ENCODE measurements at regions not wholly inside any gene's neighbourhood (a gene's known extent, or its start where the extent isn't known, plus 50 kb on each side); places are given as distances from the start of the nearest gene placed in this dataset.

DNA sequence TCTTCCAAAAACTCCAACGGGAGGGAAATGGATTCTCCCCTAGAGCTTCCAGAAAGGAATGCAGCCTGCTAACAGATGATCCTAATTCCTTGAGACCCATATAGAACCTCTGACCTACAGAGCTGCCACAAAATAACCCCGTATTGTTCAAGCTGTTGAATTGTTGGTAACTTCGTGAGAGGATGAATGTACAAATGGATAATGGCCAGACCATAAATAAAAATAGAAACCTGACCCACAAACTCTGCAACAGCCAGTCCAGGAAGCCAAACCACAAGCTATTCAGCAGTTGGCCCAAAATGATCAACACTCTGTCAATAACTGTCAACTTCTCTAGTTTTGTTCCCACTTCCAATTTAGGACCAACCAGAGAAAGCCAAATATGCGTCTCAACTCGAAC is 414.0 kb upstream of the ZNF717 start:
- no peak for DNase-seq
- TF ChIP-seq POLR2AphosphoS5 (IDR thresholded peaks at IDR 0.05) (no peak), POLR2A (IDR thresholded peaks at IDR 0.05) (no peak), EP300 (IDR thresholded peaks at IDR 0.05) (no peak)
- TF ChIP-seq, protein P1, sequence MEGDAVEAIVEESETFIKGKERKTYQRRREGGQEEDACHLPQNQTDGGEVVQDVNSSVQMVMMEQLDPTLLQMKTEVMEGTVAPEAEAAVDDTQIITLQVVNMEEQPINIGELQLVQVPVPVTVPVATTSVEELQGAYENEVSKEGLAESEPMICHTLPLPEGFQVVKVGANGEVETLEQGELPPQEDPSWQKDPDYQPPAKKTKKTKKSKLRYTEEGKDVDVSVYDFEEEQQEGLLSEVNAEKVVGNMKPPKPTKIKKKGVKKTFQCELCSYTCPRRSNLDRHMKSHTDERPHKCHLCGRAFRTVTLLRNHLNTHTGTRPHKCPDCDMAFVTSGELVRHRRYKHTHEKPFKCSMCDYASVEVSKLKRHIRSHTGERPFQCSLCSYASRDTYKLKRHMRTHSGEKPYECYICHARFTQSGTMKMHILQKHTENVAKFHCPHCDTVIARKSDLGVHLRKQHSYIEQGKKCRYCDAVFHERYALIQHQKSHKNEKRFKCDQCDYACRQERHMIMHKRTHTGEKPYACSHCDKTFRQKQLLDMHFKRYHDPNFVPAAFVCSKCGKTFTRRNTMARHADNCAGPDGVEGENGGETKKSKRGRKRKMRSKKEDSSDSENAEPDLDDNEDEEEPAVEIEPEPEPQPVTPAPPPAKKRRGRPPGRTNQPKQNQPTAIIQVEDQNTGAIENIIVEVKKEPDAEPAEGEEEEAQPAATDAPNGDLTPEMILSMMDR (IDR thresholded peaks at IDR 0.05) = no peak
- H3K36me3 ChIP-seq = no peaks in the 10 kb centered on the region
- no peaks in the 10 kb centered on the region for H3K27me3 ChIP-seq
- no peaks in the 10 kb centered on the region for H3K4me1 ChIP-seq
- H3K4me3 ChIP-seq = no peak overlapping the region
- 64 to 77% (median 74%) methylated on average over 5 of the region's 5 CpGs for WGBS, 5 donors
- H3K9me3 ChIP-seq = no peaks in the 10 kb centered on the region
- no peak overlapping the region for H3K27ac ChIP-seq
- intact Hi-C loops (cut with DNase I; ENCODE audit: low total_unique reads) = no loop called here

DNA sequence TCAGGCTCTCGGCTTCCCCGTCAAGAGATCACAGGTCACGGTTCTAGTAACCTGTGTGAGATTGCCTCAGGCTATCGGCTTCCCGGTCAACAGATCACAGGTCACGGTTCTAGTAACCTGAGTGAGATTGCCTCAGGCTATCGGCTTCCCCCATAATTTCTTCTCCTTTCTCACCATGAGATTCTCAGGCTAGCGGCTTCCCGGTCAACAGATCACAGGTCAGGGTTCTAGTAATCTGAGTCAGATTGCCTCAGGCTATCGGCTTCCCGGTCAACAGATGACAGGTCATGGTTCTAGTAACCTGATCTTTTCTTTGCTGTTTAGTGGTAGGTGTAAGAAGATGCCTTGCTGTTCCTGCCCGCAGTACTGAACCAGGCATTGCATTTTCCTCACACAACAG is 418.2 kb upstream of the ZNF717 start:
- no peaks in the 10 kb centered on the region for H3K36me3 ChIP-seq
- DNase-seq = no peak
- no peak overlapping the region for H3K4me3 ChIP-seq
- no peaks in the 10 kb centered on the region for H3K27me3 ChIP-seq
- 63 to 83% (median 75%) methylated on average over 12 of the region's 12 CpGs for WGBS, 5 donors
- intact Hi-C loops (cut with DNase I; ENCODE audit: low total_unique reads) = no loop called here
- no peaks in the 10 kb centered on the region for H3K9me3 ChIP-seq
- H3K4me1 ChIP-seq = no peaks in the 10 kb centered on the region
- TF ChIP-seq POLR2AphosphoS5 (IDR thresholded peaks at IDR 0.05) = no peak
- TF ChIP-seq EP300 (IDR thresholded peaks at IDR 0.05) = no peak
- TF ChIP-seq POLR2A (IDR thresholded peaks at IDR 0.05) = no peak
- TF ChIP-seq, protein P1 (IDR thresholded peaks at IDR 0.05) = no peak
- no peak overlapping the region for H3K27ac ChIP-seq

DNA sequence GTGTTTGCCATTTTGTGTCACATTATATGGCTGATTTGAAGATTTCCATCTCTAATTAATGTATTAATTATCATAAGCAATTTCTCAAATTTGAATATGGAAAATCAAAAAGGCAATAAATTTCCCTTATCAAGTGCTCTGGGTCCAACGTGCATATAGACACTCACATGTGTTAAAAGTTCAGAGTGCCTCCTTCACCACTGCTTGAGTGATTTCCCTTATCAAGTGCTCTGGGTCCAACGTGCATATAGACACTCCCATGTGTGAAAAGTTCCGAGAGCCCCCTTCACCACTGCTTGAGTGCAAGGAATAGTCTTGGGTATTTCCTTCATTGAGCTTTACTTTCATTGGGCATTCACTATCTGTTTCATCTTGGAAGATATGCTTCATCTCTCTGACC is 421.0 kb upstream of the ZNF717 start:
- TF ChIP-seq, protein P1 (IDR thresholded peaks at IDR 0.05) = no peak
- no peak for TF ChIP-seq POLR2A (IDR thresholded peaks at IDR 0.05)
- TF ChIP-seq POLR2AphosphoS5 (IDR thresholded peaks at IDR 0.05) = no peak
- no peak for TF ChIP-seq EP300 (IDR thresholded peaks at IDR 0.05)
- H3K27me3 ChIP-seq = no peaks in the 10 kb centered on the region
- no peak overlapping the region for H3K27ac ChIP-seq
- H3K4me3 ChIP-seq = no peak overlapping the region
- intact Hi-C loops (cut with DNase I; ENCODE audit: low total_unique reads) = no loop called here
- DNase-seq = peak in 1 of 2 donors; percentile 10
- H3K36me3 ChIP-seq = no peaks in the 10 kb centered on the region
- H3K4me1 ChIP-seq = no peaks in the 10 kb centered on the region
- WGBS, 5 donors = 32 to 52% (median 42%) methylated on average over 3 of the region's 3 CpGs
- no peaks in the 10 kb centered on the region for H3K9me3 ChIP-seq

DNA sequence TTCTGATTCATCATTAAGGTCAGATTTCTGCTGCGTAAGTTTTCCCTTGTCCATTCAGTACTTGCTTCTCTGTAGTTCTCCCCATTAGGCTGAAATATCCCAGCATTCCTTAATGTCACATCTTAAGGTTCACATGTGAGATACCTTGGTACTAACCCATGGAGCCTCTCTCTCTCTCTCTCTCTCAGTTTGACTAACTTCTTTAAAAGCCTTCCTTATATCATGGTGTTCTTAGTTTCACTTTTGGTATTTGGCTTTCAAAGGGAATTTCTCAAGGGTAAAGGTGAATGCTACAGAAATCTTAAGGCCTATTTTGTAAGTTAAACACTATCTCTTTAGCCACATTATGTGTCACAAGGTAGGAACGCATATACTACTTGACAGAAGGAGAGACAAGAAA is 427.3 kb upstream of the ZNF717 start:
- no peak for DNase-seq
- Histone ChIP-seq H3K27ac (no peak overlapping the region), H3K36me3 (no peaks in the 10 kb centered on the region), H3K27me3 (no peaks in the 10 kb centered on the region), H3K4me3 (no peak overlapping the region), H3K4me1 (no peaks in the 10 kb centered on the region), H3K9me3 (peaks cover 0 to 17% (median 10%) of the 10 kb centered on the region in 4 donors)
- TF ChIP-seq POLR2A (IDR thresholded peaks at IDR 0.05) = no peak
- TF ChIP-seq, protein P1 (IDR thresholded peaks at IDR 0.05) = no peak
- no peak for TF ChIP-seq POLR2AphosphoS5 (IDR thresholded peaks at IDR 0.05)
- TF ChIP-seq EP300 (IDR thresholded peaks at IDR 0.05) = no peak
- intact Hi-C loops (cut with DNase I; ENCODE audit: low total_unique reads) = no loop called here
- 67 to 93% (median 90%) methylated on average over 2 of the region's 2 CpGs for WGBS, 5 donors

All from stomach (tissue), 8 donors.